ENCODE measurements at regions not wholly inside any gene's neighbourhood (a gene's known extent, or its start where the extent isn't known, plus 50 kb on each side); places are given as distances from the start of the nearest gene placed in this dataset.

DNA sequence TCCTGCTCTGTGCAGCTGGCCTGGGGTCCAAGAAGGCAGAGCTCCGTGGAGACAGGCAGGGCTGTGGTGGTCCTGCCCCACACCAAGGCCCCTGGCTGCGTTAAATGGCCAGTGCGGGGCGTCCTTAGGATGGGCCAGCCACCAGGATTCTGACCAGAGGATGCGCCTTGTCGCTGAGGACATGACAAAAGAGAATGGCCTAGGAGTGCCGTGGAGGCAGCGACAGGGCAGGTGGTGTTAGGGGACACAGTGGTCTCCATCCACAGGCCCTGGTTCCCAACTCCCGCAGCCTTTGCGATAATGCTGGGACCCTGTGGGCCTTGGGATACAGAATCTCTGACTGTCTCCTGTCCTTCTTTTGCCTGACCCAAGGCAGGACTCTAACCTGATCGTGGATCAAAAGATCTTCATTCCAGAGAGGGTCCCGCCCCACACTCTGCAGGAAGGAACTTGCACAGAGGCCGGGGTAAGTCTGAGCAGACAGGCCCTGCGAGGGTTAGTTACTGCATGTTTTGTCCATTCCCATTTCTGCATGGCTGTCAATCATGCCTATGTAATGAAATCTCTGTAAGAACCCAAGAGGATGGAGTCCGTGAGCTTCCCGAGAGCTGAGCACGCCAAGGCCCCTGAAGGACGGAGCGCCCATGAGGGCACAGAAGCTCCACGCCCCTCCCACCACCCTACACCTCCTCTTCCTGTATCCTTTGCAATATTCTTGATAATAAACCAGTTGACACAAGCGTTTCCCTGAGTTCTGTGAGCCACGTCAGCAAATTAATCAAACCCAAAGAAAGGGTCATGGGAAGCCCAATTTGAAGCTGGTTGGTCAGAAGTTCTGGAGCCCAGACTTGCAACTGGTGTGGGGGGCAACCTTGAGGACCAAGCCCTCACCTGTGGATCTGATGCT lies 251.5 kb upstream of the SALL3 start:
- DNase-seq (ENCODE audit: low spot score), result no peak

DNA sequence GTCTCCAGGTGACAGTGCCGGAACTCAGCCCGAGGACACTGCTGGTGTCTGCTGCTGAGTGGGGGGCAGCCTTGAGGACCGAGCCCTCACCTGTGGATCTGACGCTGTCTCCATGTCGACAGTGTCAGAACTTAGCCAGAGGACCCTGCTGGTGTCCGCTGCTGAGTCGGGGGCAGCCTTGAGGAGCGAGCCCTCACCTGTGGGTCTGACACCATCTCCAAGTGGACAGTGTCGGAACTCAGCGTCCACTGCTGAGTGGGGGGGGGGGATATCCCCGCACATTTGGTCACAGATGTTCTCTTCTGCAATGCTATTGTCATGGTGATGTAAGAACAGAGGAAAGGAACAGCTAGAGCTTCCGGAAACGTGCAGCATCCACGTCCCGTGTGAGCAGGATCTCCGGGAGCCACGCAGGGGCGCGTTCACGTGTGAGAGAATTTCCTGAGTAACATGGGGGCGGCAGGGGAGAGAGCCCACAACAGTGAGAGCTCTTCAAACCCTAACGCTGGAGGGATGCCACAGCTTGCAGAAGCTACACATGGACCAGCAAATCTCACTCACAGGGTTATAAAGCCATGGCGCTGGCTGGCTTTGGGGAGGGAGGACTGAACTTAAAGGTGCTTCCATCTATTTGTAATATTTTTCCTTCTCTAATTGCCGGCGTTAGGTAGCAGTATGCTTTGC lies 250.7 kb upstream of the SALL3 start:
- DNase-seq (ENCODE audit: low spot score), result no peak

DNA sequence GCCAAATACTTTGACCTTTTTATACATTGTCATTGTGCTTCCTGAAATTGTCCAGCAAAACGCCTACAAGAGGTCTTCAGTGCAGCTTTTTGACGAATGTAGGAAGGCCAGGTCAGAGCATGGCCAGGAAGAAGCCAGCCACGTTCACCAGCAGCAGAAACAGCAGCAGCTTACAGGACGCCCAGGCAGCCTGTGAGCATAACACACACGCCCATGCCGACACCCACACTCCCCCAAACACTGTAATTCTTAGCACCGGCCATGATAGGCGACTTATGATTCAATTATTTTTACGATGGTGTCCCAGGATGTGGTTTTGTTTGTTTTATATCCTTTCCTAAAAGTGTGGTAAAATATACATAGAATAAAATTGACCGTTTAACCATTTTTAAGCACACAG lies 249.1 kb upstream of the SALL3 start:
- DNase-seq (ENCODE audit: low spot score), result no peak

GRCh38 chr18:78731016-78731397 lies 248.6 kb upstream of the SALL3 start:
- no peak for DNase-seq (ENCODE audit: low spot score)

GRCh38 chr18:78731398-78732032 lies 248.1 kb upstream of the SALL3 start:
- DNase-seq (ENCODE audit: low spot score), result no peak

GRCh38 chr18:78732273-78733210 lies 247.1 kb upstream of the SALL3 start:
- no peak for DNase-seq (ENCODE audit: low spot score)

GRCh38 chr18:78733762-78734613 lies 245.6 kb upstream of the SALL3 start:
- DNase-seq (ENCODE audit: low spot score), result no peak

DNA sequence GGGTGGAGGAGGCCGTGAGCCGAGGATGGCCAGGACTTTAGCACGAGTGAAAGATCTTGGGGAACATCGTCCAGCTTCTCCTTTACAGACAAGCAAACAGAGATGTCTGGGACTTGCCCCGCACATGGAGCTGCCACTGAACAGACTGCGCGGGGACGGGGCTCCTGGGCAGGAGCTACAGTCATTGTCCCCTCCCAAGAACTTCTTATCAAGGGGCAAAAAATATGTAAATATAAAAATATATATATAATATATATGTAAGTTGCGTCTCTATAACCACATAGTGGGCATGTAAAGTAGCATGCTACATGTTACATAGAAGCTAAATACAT lies 245.0 kb upstream of the SALL3 start:
- DNase-seq (ENCODE audit: low spot score), result no peak

DNA sequence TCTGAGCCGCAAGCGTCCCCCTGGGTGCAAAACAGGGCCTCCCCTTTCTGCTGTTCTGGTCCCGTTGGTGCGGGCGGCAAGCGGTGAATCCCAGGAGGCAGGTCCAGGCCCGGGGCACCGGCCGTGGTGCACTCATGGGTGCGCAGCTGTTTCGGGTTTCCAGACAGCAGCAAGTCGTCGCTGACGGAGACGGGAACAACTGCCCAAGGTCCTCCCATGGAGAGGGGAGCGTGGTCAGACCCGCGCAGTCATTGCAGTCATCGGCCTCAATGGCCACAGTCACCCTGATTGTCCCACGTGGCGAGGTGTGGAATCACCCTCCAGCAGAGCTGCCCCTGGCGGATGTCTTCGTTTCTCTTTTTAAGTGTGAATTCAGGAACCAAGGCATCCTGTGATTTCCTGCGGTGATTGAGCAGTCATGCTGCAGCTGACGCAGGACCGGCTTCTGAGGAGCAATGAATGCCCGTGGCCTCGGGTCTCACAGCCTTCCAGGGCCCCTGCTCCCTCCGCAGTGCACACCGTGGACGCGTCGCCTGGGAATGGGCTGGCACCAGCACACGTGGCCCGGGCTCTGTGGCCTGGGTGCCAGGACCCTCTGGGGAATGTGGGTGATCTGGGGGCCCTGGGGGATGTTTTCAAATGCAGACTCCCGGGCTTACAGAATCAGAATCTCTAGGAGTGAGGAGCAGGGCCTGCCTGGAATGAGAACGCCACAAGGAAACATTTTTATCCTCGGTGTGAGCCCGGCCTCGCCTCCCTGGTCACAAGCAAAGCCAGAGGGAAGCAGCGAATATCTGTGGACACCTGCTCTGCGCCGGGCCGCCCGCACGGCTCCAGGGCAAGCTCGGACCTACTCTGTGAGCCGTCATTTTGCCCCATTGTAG lies 244.2 kb upstream of the SALL3 start:
- DNase-seq (ENCODE audit: low spot score), result no peak

- no peak for DNase-seq (ENCODE audit: low spot score)
Observed at GRCh38 chr18:78736015-78736690, 243.5 kb upstream of the SALL3 start.

DNA sequence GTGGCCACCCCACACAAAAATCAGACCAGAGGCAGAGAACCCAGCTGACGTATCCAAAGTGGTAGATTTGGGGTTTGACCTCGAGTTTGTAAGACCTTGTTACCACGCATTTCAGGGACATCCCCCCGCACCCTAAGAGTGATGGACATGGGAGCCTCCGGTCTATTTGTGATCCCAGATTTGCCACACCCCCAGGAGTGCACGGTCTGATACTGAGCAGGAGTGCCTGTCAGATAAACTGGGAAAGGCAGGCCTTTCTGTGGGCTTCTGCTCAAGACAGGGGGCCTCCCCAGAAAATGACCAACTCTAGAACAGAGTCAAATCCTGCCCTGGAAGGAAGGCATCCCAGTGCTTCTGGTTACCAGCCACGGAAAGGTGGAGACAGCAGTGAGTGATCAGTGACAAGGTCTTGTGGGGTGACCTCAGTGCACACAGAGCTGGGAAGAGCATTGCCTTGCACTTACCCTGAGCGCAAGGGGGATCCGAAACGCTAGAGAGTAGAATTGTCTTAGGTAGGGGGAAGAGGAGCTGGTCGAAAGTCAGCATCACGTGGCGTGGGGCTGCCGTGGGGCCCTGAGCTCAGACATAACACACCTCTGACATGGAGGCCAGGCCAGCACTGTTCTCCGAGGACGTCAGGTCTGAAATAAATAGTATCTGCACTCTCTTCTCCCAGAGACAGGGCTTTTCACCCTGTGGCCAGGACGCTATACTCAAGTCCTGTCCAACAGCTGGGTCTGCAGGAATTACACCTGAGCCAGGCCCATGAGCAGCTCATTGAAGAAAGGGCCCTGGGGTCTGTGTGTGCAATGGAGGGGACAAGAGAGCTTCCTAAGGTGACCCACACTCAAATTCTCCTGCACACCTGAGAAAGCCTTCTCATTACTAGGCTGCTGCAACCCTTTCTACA lies 242.4 kb upstream of the SALL3 start:
- DNase-seq (ENCODE audit: low spot score), result no peak

DNA sequence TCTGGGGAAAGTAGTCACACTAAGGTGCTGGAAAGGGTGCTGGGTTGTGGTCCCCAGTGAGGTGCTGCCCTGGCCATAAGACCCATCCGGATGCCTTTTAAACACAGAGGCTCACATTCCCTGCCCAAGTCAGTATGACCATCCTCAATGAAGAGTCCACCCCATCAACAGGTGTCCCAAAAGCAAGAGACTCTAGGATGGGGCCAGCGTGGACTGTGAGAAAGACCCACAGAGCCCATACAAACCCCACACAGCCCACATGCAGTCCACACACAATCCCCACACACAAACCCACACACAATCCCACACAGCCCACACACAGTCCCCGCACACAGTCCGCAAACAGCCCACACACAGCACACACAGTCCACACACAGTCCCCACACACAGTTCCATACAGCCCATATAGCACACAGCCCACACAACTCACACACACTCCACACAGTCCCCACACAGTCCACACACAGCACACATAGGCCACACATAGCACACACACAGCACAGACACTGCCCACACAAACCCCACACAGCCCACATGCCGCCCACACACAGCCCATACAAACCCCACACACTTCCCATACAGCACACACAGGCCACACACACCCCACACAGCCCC lies 241.4 kb upstream of the SALL3 start:
- no peak for DNase-seq (ENCODE audit: low spot score)

DNA sequence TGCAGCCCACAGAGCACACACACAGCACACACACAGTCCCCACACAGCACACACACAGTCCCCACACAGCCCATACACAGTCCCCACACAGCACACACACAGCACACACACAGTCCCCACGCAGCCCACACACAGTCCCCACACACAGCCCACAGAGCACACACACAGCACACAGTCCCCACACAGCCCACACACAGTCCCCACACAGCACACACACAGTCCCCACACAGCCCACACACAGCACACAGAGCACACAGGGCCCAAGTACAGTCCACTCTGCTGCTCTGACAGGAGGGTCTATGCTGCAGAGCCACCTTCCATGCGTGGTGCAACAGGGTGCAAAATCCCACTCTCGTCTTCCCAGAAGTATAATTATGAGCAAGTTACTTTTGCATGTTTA lies 240.5 kb upstream of the SALL3 start:
- no peak for DNase-seq (ENCODE audit: low spot score)

- DNase-seq (ENCODE audit: low spot score), result no peak
Observed at GRCh38 chr18:78739882-78740677, 239.5 kb upstream of the SALL3 start.

DNA sequence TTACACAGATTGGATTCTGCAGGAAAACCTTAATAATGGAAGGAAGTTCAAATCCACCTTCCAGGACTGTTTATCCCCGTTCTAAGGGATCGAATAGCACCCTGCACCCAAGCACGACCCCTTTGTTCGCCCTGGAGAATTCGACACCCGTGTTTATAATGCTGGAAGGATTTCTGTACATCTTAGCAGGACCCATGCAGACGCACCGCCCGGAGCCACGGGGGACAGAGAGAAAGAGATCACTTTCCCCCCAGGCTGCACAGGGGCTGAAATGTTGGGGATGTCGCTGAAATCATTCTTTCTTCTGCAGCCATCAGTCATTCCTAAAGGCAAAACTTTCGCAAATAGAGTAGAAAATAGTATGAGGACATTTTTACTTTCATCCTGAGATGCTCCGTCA lies 238.7 kb upstream of the SALL3 start:
- DNase-seq (ENCODE audit: low spot score), result no peak

DNA sequence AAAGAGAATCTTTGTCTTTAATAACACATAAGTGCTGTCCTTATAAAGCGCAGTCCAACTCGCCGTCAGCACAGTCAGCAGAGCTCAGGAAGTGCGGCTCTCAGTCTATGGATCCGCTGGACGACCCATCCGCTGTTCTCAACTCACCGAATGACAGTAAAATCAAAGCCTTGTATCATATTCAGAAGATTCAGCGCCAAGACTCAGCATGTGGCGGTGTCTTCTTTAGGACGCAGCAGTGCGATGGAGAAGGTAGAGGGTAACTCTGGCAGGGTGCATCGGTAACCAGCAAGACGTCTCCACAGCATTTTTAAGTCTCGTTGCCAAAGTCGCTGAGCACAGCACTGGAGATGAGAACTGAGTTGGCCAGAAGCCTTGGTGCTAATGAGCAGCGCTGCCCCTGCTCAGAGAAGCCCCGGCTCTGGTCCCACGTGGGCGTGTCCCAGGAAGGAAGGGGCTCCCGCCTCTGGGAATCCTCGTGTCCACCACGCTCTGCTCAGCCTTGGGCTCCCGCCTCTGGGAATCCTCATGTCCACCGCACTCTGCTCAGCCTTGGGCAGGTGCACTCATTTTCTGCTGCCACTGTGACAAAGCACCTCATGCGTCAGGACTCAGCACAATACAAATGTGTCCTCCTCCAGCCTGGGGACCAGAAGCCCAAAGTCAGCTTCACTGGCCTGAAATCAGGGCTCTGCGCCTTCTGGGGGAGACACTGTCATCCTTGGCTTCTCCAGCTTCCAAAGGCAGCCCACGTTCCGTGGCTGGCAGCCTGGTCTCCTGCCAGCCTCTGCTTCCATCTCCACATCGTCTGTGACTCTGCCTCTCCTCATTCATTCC lies 238.0 kb upstream of the SALL3 start:
- no peak for DNase-seq (ENCODE audit: low spot score)
